ENCODE measurements at regions not wholly inside any gene's neighbourhood (a gene's known extent, or its start where the extent isn't known, plus 50 kb on each side); places are given as distances from the start of the nearest gene placed in this dataset.

DNA sequence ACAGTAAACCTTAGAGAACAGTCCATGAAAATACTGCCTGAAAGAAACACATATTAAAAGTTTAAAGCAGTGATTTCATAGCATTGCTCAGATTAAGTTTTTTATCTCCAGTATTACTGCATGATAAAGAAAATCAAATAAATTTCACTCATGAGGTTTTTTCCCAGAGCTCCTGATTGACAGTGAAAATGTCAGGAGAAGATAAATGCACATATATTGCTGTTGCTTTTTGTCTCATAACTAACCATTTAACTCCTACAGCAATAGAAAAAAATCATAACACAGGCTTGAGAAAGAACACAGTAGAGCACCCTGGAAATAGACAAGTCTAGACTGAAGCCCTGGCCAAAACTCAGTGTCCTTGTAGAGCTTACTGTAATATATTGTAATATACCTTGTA, 391.0 kb downstream of the TMX3 start:
- TF ChIP-seq POLR2A (IDR thresholded peaks at IDR 0.05): no peak
- TF ChIP-seq, protein P1, sequence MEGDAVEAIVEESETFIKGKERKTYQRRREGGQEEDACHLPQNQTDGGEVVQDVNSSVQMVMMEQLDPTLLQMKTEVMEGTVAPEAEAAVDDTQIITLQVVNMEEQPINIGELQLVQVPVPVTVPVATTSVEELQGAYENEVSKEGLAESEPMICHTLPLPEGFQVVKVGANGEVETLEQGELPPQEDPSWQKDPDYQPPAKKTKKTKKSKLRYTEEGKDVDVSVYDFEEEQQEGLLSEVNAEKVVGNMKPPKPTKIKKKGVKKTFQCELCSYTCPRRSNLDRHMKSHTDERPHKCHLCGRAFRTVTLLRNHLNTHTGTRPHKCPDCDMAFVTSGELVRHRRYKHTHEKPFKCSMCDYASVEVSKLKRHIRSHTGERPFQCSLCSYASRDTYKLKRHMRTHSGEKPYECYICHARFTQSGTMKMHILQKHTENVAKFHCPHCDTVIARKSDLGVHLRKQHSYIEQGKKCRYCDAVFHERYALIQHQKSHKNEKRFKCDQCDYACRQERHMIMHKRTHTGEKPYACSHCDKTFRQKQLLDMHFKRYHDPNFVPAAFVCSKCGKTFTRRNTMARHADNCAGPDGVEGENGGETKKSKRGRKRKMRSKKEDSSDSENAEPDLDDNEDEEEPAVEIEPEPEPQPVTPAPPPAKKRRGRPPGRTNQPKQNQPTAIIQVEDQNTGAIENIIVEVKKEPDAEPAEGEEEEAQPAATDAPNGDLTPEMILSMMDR (IDR thresholded peaks at IDR 0.05): no peak
